IPS-20b (cell line): ENCODE measurements at regions not wholly inside any gene's neighbourhood (a gene's known extent, or its start where the extent isn't known, plus 50 kb on each side); places are given as distances from the start of the nearest gene placed in this dataset.

Experiments
- H3K27ac ChIP-seq: one replicate; pipeline ENCODE4 v1.5.1; 2013; ENCODE audit warnings: low read length
- H3K27me3 ChIP-seq: 2 replicates; pipeline ENCODE4 v1.6.1; 2013; ENCODE audit warnings: mild to moderate bottlenecking, low read length, inconsistent platforms; ENCODE audit not compliant: insufficient read depth
- H3K36me3 ChIP-seq: 2 replicates; pipeline ENCODE4 v1.6.1; 2013; ENCODE audit warnings: low read depth, mild to moderate bottlenecking, inconsistent platforms, low read length, moderate library complexity; ENCODE audit not compliant: insufficient read depth
- H3K4me1 ChIP-seq: 2 replicates; pipeline ENCODE4 v1.6.1; 2013; ENCODE audit warnings: mild to moderate bottlenecking, control low read depth, inconsistent platforms, low read length, moderate library complexity; ENCODE audit not compliant: insufficient read depth
- H3K4me3 ChIP-seq: 2 replicates; pipeline ENCODE4 v1.5.1; 2013; ENCODE audit warnings: mild to moderate bottlenecking, low read length, inconsistent platforms
- H3K9ac ChIP-seq: 2 replicates; pipeline ENCODE4 v1.6.1; 2013; ENCODE audit warnings: low read depth, mild to moderate bottlenecking, inconsistent platforms, low read length, moderate library complexity
- H3K9me3 ChIP-seq: 2 replicates; pipeline ENCODE4 v1.6.1; 2013; ENCODE audit warnings: mild to moderate bottlenecking, low read depth, low read length, inconsistent platforms; ENCODE audit not compliant: insufficient read depth

- no peak overlapping the region for H3K4me3 ChIP-seq
- H3K9me3 ChIP-seq = no peaks in the 10 kb centered on the region
- no peaks in the 10 kb centered on the region for H3K36me3 ChIP-seq
- peaks cover 77% of the 10 kb centered on the region for H3K27me3 ChIP-seq
- H3K9ac ChIP-seq = no peak overlapping the region
- H3K4me1 ChIP-seq = peaks cover 9% of the 10 kb centered on the region; the same call in 1 of the 2 replicates
- H3K27ac ChIP-seq = no peak overlapping the region
Observed at GRCh38 chr12:114477989-114478395, 72.0 kb upstream of the TBX5 start.

GRCh38 chr12:114476159-114476558 is 70.2 kb upstream of the TBX5 start:
- H3K36me3 ChIP-seq = no peaks in the 10 kb centered on the region
- no peak overlapping the region for H3K4me3 ChIP-seq
- peaks cover 8% of the 10 kb centered on the region; the same call in 1 of the 2 replicates for H3K4me1 ChIP-seq
- no peaks in the 10 kb centered on the region for H3K9me3 ChIP-seq
- H3K27ac ChIP-seq = no peak overlapping the region
- no peak overlapping the region for H3K9ac ChIP-seq
- peaks cover 61% of the 10 kb centered on the region for H3K27me3 ChIP-seq

- Histone ChIP-seq H3K9ac (no peak overlapping the region), H3K27ac (no peak overlapping the region), H3K27me3 (peaks cover 36% of the 10 kb centered on the region), H3K4me1 (0 out of 2 replicates have a peak, but pooled peaks cover 6% of the 10 kb centered on the region), H3K4me3 (no peak overlapping the region), H3K9me3 (no peaks in the 10 kb centered on the region), H3K36me3 (no peaks in the 10 kb centered on the region)
Observed at GRCh38 chr12:114473717-114474116, 67.8 kb upstream of the TBX5 start.

- no peak overlapping the region for H3K9ac ChIP-seq
- no peaks in the 10 kb centered on the region for H3K9me3 ChIP-seq
- no peak overlapping the region for H3K27ac ChIP-seq
- H3K4me3 ChIP-seq = no peak overlapping the region
- peaks cover 29% of the 10 kb centered on the region for H3K27me3 ChIP-seq
- H3K36me3 ChIP-seq = no peaks in the 10 kb centered on the region
- no peaks in the 10 kb centered on the region for H3K4me1 ChIP-seq
Observed at GRCh38 chr12:114473018-114473417, 67.1 kb upstream of the TBX5 start.

- H3K4me3 ChIP-seq = no peak overlapping the region
- H3K27me3 ChIP-seq = peaks cover 68% of the 10 kb centered on the region
- H3K9ac ChIP-seq = no peak overlapping the region
- H3K27ac ChIP-seq = no peak overlapping the region
- no peaks in the 10 kb centered on the region for H3K4me1 ChIP-seq
- H3K9me3 ChIP-seq = no peaks in the 10 kb centered on the region
- no peaks in the 10 kb centered on the region for H3K36me3 ChIP-seq
Observed at GRCh38 chr12:114457620-114458019, 51.7 kb upstream of the TBX5 start.
